Dendritic cell treated with granulocyte-macrophage colony-stimulating factor and Interleukin-4, amounts not matched to agents 40 ng/mL and 50 ng/mL, for 4 days (primary cell): ENCODE measurements at regions not wholly inside any gene's neighbourhood (a gene's known extent, or its start where the extent isn't known, plus 50 kb on each side); places are given as distances from the start of the nearest gene placed in this dataset.

ENCODE experiments used
- H3K27ac Mint-ChIP-seq: one replicate; pipeline ENCODE4 v1.8.0; 2022; ENCODE audit warnings: mild to moderate bottlenecking, mixed read lengths
- H3K27me3 Mint-ChIP-seq: one replicate; pipeline ENCODE4 v1.8.0; 2022; ENCODE audit warnings: mild to moderate bottlenecking, mixed read lengths
- H3K36me3 Mint-ChIP-seq: one replicate; pipeline ENCODE4 v1.8.0; 2022; ENCODE audit warnings: low read depth, mixed read lengths
- H3K4me1 Mint-ChIP-seq: one replicate; pipeline ENCODE4 v1.8.0; 2022; ENCODE audit warnings: low read depth, mixed read lengths
- H3K4me3 Mint-ChIP-seq: one replicate; pipeline ENCODE4 v1.8.0; 2022; ENCODE audit warnings: mild to moderate bottlenecking, moderate library complexity, mixed read lengths
- H3K9me3 Mint-ChIP-seq: one replicate; pipeline ENCODE4 v1.8.0; 2022; ENCODE audit warnings: mixed read lengths
- intact Hi-C: fragments of 100-400 bp; cut with micrococcal nuclease; formaldehyde crosslinking; loops from one replicate; pipeline ENCODE4 v1.15.0; 2022

GRCh38 chr4:112845386-112845785, 204.1 kb upstream of the ANK2 start:
- intact Hi-C loops: no loop called here
- no peak overlapping the region for H3K4me3 Mint-ChIP-seq
- H3K4me1 Mint-ChIP-seq: no peaks in the 10 kb centered on the region
- H3K27ac Mint-ChIP-seq: no peak overlapping the region
- no peaks in the 10 kb centered on the region for H3K36me3 Mint-ChIP-seq
- H3K9me3 Mint-ChIP-seq: no peaks in the 10 kb centered on the region
- no peaks in the 10 kb centered on the region for H3K27me3 Mint-ChIP-seq

GRCh38 chr4:112847045-112847444, 202.4 kb upstream of the ANK2 start:
- Mint-ChIP-seq H3K36me3 (no peaks in the 10 kb centered on the region), H3K27ac (no peak overlapping the region), H3K27me3 (no peaks in the 10 kb centered on the region), H3K4me3 (no peak overlapping the region), H3K9me3 (no peaks in the 10 kb centered on the region), H3K4me1 (no peaks in the 10 kb centered on the region)
- intact Hi-C loops: no loop called here

- H3K36me3 Mint-ChIP-seq: no peaks in the 10 kb centered on the region
- no peaks in the 10 kb centered on the region for H3K9me3 Mint-ChIP-seq
- H3K4me1 Mint-ChIP-seq: no peaks in the 10 kb centered on the region
- no peak overlapping the region for H3K27ac Mint-ChIP-seq
- intact Hi-C loops: no loop called here
- H3K4me3 Mint-ChIP-seq: no peak overlapping the region
- H3K27me3 Mint-ChIP-seq: no peaks in the 10 kb centered on the region
Observed at GRCh38 chr4:112847781-112848180, 201.7 kb upstream of the ANK2 start.

- H3K27ac Mint-ChIP-seq: no peak overlapping the region
- H3K4me3 Mint-ChIP-seq: no peak overlapping the region
- H3K36me3 Mint-ChIP-seq: no peaks in the 10 kb centered on the region
- H3K27me3 Mint-ChIP-seq: no peaks in the 10 kb centered on the region
- intact Hi-C loops: no loop called here
- H3K9me3 Mint-ChIP-seq: no peaks in the 10 kb centered on the region
- H3K4me1 Mint-ChIP-seq: no peaks in the 10 kb centered on the region
Observed at GRCh38 chr4:112848911-112849310, 200.5 kb upstream of the ANK2 start.

- no peaks in the 10 kb centered on the region for H3K36me3 Mint-ChIP-seq
- intact Hi-C loops: no loop called here
Observed at GRCh38 chr4:112852601-112853000, 196.9 kb upstream of the ANK2 start.

GRCh38 chr4:112853662-112854256, 195.7 kb upstream of the ANK2 start:
- Mint-ChIP-seq H3K9me3 (no peaks in the 10 kb centered on the region), H3K4me3 (no peak overlapping the region), H3K27ac (no peak overlapping the region), H3K4me1 (no peaks in the 10 kb centered on the region), H3K36me3 (no peaks in the 10 kb centered on the region), H3K27me3 (no peaks in the 10 kb centered on the region)
- intact Hi-C loops: no loop called here

More at GRCh38 chr4:112852601-112853000, 196.9 kb upstream of the ANK2 start:
- H3K27me3 Mint-ChIP-seq: no peaks in the 10 kb centered on the region
- no peaks in the 10 kb centered on the region for H3K9me3 Mint-ChIP-seq
- H3K4me3 Mint-ChIP-seq: no peak overlapping the region
- no peak overlapping the region for H3K27ac Mint-ChIP-seq
- H3K4me1 Mint-ChIP-seq: no peaks in the 10 kb centered on the region

- intact Hi-C loops: no loop called here
- Mint-ChIP-seq H3K36me3 (no peaks in the 10 kb centered on the region), H3K27me3 (no peaks in the 10 kb centered on the region), H3K4me3 (no peak overlapping the region), H3K27ac (no peak overlapping the region), H3K9me3 (no peaks in the 10 kb centered on the region), H3K4me1 (no peaks in the 10 kb centered on the region)
Observed at GRCh38 chr4:112854420-112854819, 195.0 kb upstream of the ANK2 start.

GRCh38 chr4:112855058-112855457, 194.4 kb upstream of the ANK2 start:
- Mint-ChIP-seq H3K4me3 (no peak overlapping the region), H3K27me3 (no peaks in the 10 kb centered on the region), H3K9me3 (no peaks in the 10 kb centered on the region), H3K27ac (no peak overlapping the region), H3K36me3 (no peaks in the 10 kb centered on the region), H3K4me1 (no peaks in the 10 kb centered on the region)
- intact Hi-C loops: no loop called here

- Mint-ChIP-seq H3K9me3 (no peaks in the 10 kb centered on the region), H3K27ac (no peak overlapping the region), H3K4me1 (no peaks in the 10 kb centered on the region), H3K27me3 (no peaks in the 10 kb centered on the region), H3K4me3 (no peak overlapping the region), H3K36me3 (no peaks in the 10 kb centered on the region)
- intact Hi-C loops: no loop called here
Observed at GRCh38 chr4:112857461-112857860, 192.0 kb upstream of the ANK2 start.

- H3K27me3 Mint-ChIP-seq: no peaks in the 10 kb centered on the region
- H3K27ac Mint-ChIP-seq: no peak overlapping the region
- H3K4me3 Mint-ChIP-seq: no peak overlapping the region
- intact Hi-C loops: no loop called here
- no peaks in the 10 kb centered on the region for H3K36me3 Mint-ChIP-seq
- no peaks in the 10 kb centered on the region for H3K9me3 Mint-ChIP-seq
- H3K4me1 Mint-ChIP-seq: no peaks in the 10 kb centered on the region
Observed at GRCh38 chr4:112858751-112859150, 190.7 kb upstream of the ANK2 start.

- no peaks in the 10 kb centered on the region for H3K36me3 Mint-ChIP-seq
- no peaks in the 10 kb centered on the region for H3K27me3 Mint-ChIP-seq
Observed at GRCh38 chr4:112859456-112860184, 189.8 kb upstream of the ANK2 start.

GRCh38 chr4:112860830-112861690, 188.4 kb upstream of the ANK2 start:
- Mint-ChIP-seq H3K9me3 (no peaks in the 10 kb centered on the region), H3K4me3 (no peak overlapping the region), H3K27me3 (no peaks in the 10 kb centered on the region), H3K27ac (no peak overlapping the region), H3K4me1 (no peaks in the 10 kb centered on the region), H3K36me3 (no peaks in the 10 kb centered on the region)
- intact Hi-C loops: no loop called here

More at GRCh38 chr4:112859456-112860184, 189.8 kb upstream of the ANK2 start:
- Mint-ChIP-seq H3K4me3 (no peak overlapping the region), H3K4me1 (no peaks in the 10 kb centered on the region), H3K9me3 (no peaks in the 10 kb centered on the region), H3K27ac (no peak overlapping the region)
- intact Hi-C loops: no loop called here

- no peaks in the 10 kb centered on the region for H3K27me3 Mint-ChIP-seq
- H3K27ac Mint-ChIP-seq: no peak overlapping the region
- H3K9me3 Mint-ChIP-seq: no peaks in the 10 kb centered on the region
Observed at GRCh38 chr4:112861691-112862674, 187.5 kb upstream of the ANK2 start.

More at GRCh38 chr4:112861691-112862674, 187.5 kb upstream of the ANK2 start:
- Mint-ChIP-seq H3K36me3 (no peaks in the 10 kb centered on the region), H3K4me1 (no peaks in the 10 kb centered on the region), H3K4me3 (no peak overlapping the region)
- intact Hi-C loops: no loop called here
